ENCODE measurements at regions not wholly inside any gene's neighbourhood (a gene's known extent, or its start where the extent isn't known, plus 50 kb on each side); places are given as distances from the start of the nearest gene placed in this dataset.

- no peak for DNase-seq
Observed at GRCh38 chr14:46788994-46789393, 137.4 kb upstream of the RPL10L start.

- no peak for DNase-seq
Observed at GRCh38 chr14:46782281-46782680, 130.7 kb upstream of the RPL10L start.

GRCh38 chr14:46769292-46769691, 117.7 kb upstream of the RPL10L start:
- DNase-seq, result no peak

GRCh38 chr14:46747001-46747652, 95.5 kb upstream of the RPL10L start:
- DNase-seq, result no peak

DNA sequence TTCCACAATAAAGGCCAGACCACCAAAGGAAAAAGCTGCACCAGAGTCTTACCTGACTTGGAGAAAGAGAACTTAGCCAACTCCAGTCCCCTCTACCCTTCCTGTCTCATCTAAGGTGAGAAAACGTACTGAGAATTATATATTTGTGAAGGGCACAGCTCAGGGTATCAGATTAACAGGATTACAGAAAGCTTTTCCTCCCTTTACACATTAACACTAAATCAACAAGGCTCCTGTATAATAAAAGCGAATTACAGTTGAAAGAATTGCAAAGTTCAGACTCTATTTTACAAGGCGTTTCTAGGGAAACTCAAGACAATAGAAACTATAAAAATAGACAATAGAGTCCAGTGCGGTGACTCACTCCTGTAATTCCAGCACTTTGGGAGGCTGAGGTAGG, 82.7 kb upstream of the RPL10L start:
- DNase-seq, result no peak

DNA sequence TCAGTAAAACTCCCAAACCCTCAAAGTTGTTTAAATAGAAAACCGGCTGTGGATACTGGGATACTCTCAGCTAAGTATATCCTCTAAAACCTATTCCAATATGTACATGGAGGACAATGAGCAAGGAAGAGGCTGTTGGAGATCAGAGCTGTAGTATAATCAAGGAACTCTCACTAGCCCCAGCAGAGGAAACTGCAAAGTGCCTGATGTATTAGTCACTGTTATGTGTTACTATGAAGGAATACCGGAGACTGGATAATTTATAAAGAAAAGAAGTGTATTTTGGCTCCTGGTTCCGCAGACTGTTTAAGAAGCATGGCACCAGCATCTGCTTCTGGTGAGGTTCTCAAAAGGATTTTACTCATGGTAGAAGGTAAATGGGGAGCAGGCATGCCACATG, 65.6 kb upstream of the RPL10L start:
- peak; percentile 2 for DNase-seq

All from T1000 (cell line).